SU-DHL-6 (cell line): ENCODE measurements at regions not wholly inside any gene's neighbourhood (a gene's known extent, or its start where the extent isn't known, plus 50 kb on each side); places are given as distances from the start of the nearest gene placed in this dataset.

Experiments
- EZH2phosphoT487 ChIP-seq: fragments of 200-600 bp; sonication (generic), shearing (Covaris generic); conservative IDR thresholded peaks from 2 replicates; pipeline ENCODE4 v1.6.1; 2018; ENCODE audit warnings: mild to moderate bottlenecking, antibody characterized with exemption, low read length, moderate library complexity, mixed read lengths
- TF ChIP-seq, protein P1 (sequence below): fragments of 200-600 bp; sonication (generic); IDR thresholded peaks from one replicate; pipeline ENCODE4 v1.5.1; 2017; ENCODE audit warnings: antibody characterized with exemption, mild to moderate bottlenecking, low read length, moderate library complexity; ENCODE audit not compliant: insufficient read depth, poor library complexity, severe bottlenecking

DNA sequence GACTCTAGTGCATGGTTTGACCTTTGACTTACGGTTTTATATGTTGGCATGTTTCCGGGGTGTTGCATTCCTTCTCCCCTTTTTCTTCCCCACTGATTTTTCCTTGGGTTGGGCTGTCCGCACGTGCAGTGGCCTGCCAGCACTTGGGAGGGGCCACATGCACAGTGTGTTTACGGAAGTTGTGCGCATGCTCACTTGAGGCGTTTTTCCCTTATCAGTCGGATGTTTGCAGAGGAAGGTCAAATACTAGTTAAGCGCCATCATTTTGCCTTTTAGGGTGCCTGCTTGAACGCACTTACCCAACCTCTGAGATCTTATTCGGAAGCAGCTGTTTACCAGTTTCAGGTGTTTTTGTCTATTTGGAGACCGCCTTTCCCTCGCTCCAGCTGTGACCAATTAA is 653.9 kb upstream of the AADAT start:
- no peak for TF ChIP-seq EZH2phosphoT487
- TF ChIP-seq, protein P1, sequence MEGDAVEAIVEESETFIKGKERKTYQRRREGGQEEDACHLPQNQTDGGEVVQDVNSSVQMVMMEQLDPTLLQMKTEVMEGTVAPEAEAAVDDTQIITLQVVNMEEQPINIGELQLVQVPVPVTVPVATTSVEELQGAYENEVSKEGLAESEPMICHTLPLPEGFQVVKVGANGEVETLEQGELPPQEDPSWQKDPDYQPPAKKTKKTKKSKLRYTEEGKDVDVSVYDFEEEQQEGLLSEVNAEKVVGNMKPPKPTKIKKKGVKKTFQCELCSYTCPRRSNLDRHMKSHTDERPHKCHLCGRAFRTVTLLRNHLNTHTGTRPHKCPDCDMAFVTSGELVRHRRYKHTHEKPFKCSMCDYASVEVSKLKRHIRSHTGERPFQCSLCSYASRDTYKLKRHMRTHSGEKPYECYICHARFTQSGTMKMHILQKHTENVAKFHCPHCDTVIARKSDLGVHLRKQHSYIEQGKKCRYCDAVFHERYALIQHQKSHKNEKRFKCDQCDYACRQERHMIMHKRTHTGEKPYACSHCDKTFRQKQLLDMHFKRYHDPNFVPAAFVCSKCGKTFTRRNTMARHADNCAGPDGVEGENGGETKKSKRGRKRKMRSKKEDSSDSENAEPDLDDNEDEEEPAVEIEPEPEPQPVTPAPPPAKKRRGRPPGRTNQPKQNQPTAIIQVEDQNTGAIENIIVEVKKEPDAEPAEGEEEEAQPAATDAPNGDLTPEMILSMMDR: no peak
